ENCODE measurements at regions not wholly inside any gene's neighbourhood (a gene's known extent, or its start where the extent isn't known, plus 50 kb on each side); places are given as distances from the start of the nearest gene placed in this dataset.

- Histone ChIP-seq H3K27me3 (no peaks in the 10 kb centered on the region), H3K9me3 (no peaks in the 10 kb centered on the region), H3K4me3 (no peak overlapping the region), H3K4me1 (peaks cover 18% of the 10 kb centered on the region), H3K27ac (no peak overlapping the region), H3K36me3 (ENCODE audit: low read depth, missing control alignments) (no peaks in the 10 kb centered on the region)
- DNase-seq, result no peak
- intact Hi-C loops (cut with DNase I; ENCODE audit: low total_unique reads), result no loop called here
- TF ChIP-seq CTCF (IDR thresholded peaks at IDR 0.05), result no peak
- TF ChIP-seq POLR2A (IDR thresholded peaks at IDR 0.05), result no peak
- WGBS, 2 donors, result 33 to 41% methylated on average over 2 of the region's 2 CpGs
Measured at GRCh38 chr14:22476887-22477286, 112.1 kb downstream of the DAD1 start.

GRCh38 chr14:22476005-22476751, 112.8 kb downstream of the DAD1 start:
- no peak for TF ChIP-seq POLR2A (IDR thresholded peaks at IDR 0.05)
- no peak for TF ChIP-seq CTCF (IDR thresholded peaks at IDR 0.05)
- Histone ChIP-seq H3K27me3 (no peaks in the 10 kb centered on the region), H3K27ac (no peak overlapping the region), H3K4me1 (peaks cover 18% of the 10 kb centered on the region), H3K36me3 (ENCODE audit: low read depth, missing control alignments) (no peaks in the 10 kb centered on the region), H3K4me3 (no peak overlapping the region), H3K9me3 (no peaks in the 10 kb centered on the region)
- DNase-seq, result no peak
- WGBS, 2 donors, result 77 to 80% methylated on average over 4 to 5 of the region's 5 CpGs
- intact Hi-C loops (cut with DNase I; ENCODE audit: low total_unique reads), result no loop called here

- no peak for DNase-seq
Measured at GRCh38 chr14:22475381-22475780, 113.6 kb downstream of the DAD1 start.

GRCh38 chr14:22474730-22475351, 114.2 kb downstream of the DAD1 start:
- intact Hi-C loops (cut with DNase I; ENCODE audit: low total_unique reads), result loop anchor here (5.0 kb wide), 1 partner anchor 83 kb away; no protein-coding TSS in a partner anchor

More at GRCh38 chr14:22475381-22475780, 113.6 kb downstream of the DAD1 start:
- 68 to 74% methylated on average over 6 of the region's 6 CpGs for WGBS, 2 donors
- Histone ChIP-seq H3K4me3 (no peak overlapping the region), H3K4me1 (peaks cover 18% of the 10 kb centered on the region), H3K9me3 (no peaks in the 10 kb centered on the region), H3K27ac (no peak overlapping the region), H3K27me3 (no peaks in the 10 kb centered on the region), H3K36me3 (ENCODE audit: low read depth, missing control alignments) (no peaks in the 10 kb centered on the region)
- intact Hi-C loops (cut with DNase I; ENCODE audit: low total_unique reads), result no loop called here
- no peak for TF ChIP-seq CTCF (IDR thresholded peaks at IDR 0.05)
- no peak for TF ChIP-seq POLR2A (IDR thresholded peaks at IDR 0.05)

More at GRCh38 chr14:22474730-22475351, 114.2 kb downstream of the DAD1 start:
- WGBS, 2 donors, result 65 to 77% methylated on average over 4 of the region's 4 CpGs
- no peak overlapping the region for H3K4me3 ChIP-seq
- no peak for DNase-seq
- TF ChIP-seq CTCF (IDR thresholded peaks at IDR 0.05), result no peak
- TF ChIP-seq POLR2A (IDR thresholded peaks at IDR 0.05), result no peak
- H3K27me3 ChIP-seq, result no peaks in the 10 kb centered on the region
- no peaks in the 10 kb centered on the region for H3K36me3 ChIP-seq (ENCODE audit: low read depth, missing control alignments)
- no peak overlapping the region for H3K27ac ChIP-seq
- H3K4me1 ChIP-seq, result peaks cover 18% of the 10 kb centered on the region
- H3K9me3 ChIP-seq, result no peaks in the 10 kb centered on the region
